ENCODE measurements at regions not wholly inside any gene's neighbourhood (a gene's known extent, or its start where the extent isn't known, plus 50 kb on each side); places are given as distances from the start of the nearest gene placed in this dataset.
"Not testable (repeated sequence)": the region's sequence is repeated elsewhere in the genome, so short reads cannot be mapped to it uniquely, and the experiment has no call there.

DNA sequence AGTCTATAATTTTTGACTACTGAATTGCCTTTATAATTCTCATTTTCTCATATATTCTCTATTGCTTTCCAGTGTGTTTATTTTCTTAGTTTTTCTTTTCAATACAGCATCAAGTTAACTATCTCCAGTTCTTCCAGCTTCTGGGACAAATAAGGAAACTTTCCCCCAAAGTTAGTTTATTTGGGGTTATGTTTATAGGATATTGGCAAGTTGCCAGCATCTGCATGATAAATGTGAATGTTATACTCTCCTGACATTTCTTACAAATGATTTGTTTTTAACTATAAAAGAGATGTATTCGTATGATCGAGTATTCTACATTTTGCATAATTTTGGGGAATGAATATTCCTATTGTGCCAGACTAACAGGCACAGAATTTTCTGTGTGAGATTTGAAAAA lies 140.6 kb upstream of the KCNJ3 start:
- no peak overlapping the region for H3K27ac Mint-ChIP-seq
- DNase-seq: no peak
- TF ChIP-seq, protein P1, sequence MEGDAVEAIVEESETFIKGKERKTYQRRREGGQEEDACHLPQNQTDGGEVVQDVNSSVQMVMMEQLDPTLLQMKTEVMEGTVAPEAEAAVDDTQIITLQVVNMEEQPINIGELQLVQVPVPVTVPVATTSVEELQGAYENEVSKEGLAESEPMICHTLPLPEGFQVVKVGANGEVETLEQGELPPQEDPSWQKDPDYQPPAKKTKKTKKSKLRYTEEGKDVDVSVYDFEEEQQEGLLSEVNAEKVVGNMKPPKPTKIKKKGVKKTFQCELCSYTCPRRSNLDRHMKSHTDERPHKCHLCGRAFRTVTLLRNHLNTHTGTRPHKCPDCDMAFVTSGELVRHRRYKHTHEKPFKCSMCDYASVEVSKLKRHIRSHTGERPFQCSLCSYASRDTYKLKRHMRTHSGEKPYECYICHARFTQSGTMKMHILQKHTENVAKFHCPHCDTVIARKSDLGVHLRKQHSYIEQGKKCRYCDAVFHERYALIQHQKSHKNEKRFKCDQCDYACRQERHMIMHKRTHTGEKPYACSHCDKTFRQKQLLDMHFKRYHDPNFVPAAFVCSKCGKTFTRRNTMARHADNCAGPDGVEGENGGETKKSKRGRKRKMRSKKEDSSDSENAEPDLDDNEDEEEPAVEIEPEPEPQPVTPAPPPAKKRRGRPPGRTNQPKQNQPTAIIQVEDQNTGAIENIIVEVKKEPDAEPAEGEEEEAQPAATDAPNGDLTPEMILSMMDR (IDR thresholded peaks at IDR 0.05): no peak
- peaks cover 10% of the 10 kb centered on the region for H3K9me3 Mint-ChIP-seq
- H3K27me3 Mint-ChIP-seq (ENCODE audit: insufficient read depth): no peaks in the 10 kb centered on the region
- H3K36me3 Mint-ChIP-seq (ENCODE audit: low read depth): no peaks in the 10 kb centered on the region
- H3K4me3 Mint-ChIP-seq: no peak overlapping the region
- H3K4me1 Mint-ChIP-seq (ENCODE audit: low read depth): no peaks in the 10 kb centered on the region

DNA sequence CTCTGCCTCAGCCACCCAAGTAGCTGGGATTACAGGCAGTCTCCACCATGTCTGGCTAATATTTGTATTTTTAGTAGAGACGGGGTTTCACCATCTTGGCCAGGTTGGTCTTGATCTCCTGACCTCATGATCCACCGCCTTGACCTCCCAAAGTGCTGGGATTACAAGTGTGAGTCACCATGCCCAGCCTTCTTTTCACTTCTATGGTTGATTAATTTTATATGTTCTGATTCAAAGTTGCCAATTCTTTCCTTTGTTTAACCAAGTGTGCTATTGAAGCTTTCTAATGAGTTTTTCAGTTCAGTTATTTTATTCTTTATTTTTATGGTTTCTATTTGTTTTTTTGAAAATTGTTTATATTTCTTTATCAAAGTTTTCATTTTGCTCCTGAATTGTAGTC lies 133.1 kb upstream of the KCNJ3 start:
- Mint-ChIP-seq H3K4me1 (ENCODE audit: low read depth) (no peaks in the 10 kb centered on the region), H3K4me3 (no peak overlapping the region), H3K36me3 (ENCODE audit: low read depth) (no peaks in the 10 kb centered on the region), H3K9me3 (peaks cover 42% of the 10 kb centered on the region), H3K27me3 (ENCODE audit: insufficient read depth) (no peaks in the 10 kb centered on the region), H3K27ac (no peak overlapping the region)
- no peak for DNase-seq
- TF ChIP-seq, protein P1 (IDR thresholded peaks at IDR 0.05): no peak

DNA sequence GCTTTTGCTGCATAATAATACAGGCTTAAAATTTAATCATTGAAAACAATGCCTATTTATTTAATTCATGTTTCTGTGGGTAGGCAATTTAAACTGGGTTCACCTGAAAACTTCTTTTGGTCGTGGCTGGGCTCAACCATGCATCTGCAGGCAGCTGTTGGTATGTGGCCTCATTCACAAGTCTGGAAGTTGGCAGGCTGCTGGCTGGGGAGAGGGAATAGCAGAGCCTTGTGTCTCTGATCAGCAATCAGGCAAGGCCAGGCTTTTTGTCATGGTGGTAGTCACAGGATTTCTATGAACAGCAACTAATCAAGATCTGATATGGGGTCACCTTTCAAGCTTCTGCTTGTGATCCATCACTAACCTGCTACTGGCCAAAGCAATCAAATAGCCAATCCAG lies 130.1 kb upstream of the KCNJ3 start:
- TF ChIP-seq, protein P1 (IDR thresholded peaks at IDR 0.05): no peak
- Mint-ChIP-seq H3K4me1 (ENCODE audit: low read depth) (no peaks in the 10 kb centered on the region), H3K27ac (no peak overlapping the region), H3K27me3 (ENCODE audit: insufficient read depth) (no peaks in the 10 kb centered on the region), H3K36me3 (ENCODE audit: low read depth) (no peaks in the 10 kb centered on the region), H3K9me3 (peaks cover 47% of the 10 kb centered on the region), H3K4me3 (no peak overlapping the region)
- no peak for DNase-seq

DNA sequence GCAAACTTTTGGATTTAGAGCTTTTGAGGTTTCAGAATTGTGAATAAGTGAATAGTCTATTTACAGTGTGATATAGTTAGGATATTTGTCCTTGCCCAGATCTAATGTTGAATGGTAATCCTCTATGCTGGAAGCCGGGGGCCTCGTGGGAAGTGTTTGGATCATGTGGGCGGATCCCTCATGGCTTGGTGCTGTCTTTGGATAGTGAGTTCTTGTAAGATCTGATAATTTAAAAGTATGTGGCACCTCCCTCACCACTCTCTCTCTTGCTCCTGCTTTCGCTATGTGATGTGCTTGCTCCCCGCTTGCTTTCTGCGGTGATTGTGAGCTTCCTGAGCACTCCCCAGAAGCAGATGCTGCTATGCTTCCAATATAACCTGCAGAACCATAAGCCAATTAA lies 128.0 kb upstream of the KCNJ3 start:
- TF ChIP-seq, protein P1 (IDR thresholded peaks at IDR 0.05): no peak
- Mint-ChIP-seq H3K36me3 (ENCODE audit: low read depth) (no peaks in the 10 kb centered on the region), H3K4me3 (no peak overlapping the region), H3K4me1 (ENCODE audit: low read depth) (no peaks in the 10 kb centered on the region), H3K27me3 (ENCODE audit: insufficient read depth) (no peaks in the 10 kb centered on the region), H3K27ac (no peak overlapping the region), H3K9me3 (peaks cover 34% of the 10 kb centered on the region)
- no peak for DNase-seq

DNA sequence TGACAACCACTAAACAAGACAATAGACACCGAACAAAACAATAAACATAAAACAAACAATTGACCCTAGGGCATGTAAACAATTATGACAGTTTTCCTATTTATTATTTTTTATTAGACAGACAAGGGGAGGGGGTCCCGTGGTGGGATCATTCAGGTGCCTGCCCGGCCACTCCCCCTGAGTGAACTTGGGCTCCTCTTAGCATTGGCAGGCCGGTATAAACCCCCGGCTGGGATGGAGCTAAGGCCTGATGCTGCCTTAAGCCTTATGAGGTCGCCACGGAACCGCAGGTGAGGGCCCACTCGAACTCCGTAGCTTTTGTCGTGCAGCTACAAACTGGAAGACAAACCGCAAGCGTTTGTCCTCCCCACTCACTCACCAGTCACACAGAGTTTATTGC lies 121.8 kb upstream of the KCNJ3 start:
- peaks cover 36% of the 10 kb centered on the region for H3K9me3 Mint-ChIP-seq
- not testable (repeated sequence) for H3K27me3 Mint-ChIP-seq (ENCODE audit: insufficient read depth); H3K36me3 Mint-ChIP-seq (ENCODE audit: low read depth); H3K4me1 Mint-ChIP-seq (ENCODE audit: low read depth); DNase-seq; H3K27ac Mint-ChIP-seq; H3K4me3 Mint-ChIP-seq

DNA sequence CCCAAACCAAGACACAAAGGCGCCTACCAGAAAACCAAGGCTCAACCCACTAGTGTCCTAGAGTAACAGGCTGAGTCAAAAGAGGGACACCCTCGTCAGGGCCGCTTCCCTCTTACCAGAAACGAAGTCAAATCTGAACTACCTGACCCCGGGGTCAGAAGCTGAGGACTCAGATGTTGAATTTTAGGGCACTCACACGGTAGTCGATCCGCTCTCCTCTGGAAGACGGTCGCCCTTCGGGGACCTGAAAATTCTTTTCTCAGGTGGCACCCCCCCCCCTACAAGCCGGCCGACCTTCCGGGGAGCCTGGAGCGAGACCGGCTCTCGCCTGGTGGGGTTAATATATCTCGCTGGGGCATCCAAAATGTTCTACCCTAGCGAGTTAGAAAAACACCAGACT lies 121.1 kb upstream of the KCNJ3 start:
- TF ChIP-seq, protein P1 (IDR thresholded peaks at IDR 0.05): no peak
- no peak overlapping the region for H3K4me3 Mint-ChIP-seq
- H3K9me3 Mint-ChIP-seq: peaks cover 36% of the 10 kb centered on the region
- H3K36me3 Mint-ChIP-seq (ENCODE audit: low read depth): no peaks in the 10 kb centered on the region
- DNase-seq: no peak
- no peak overlapping the region for H3K27ac Mint-ChIP-seq
- H3K4me1 Mint-ChIP-seq (ENCODE audit: low read depth): no peaks in the 10 kb centered on the region
- no peaks in the 10 kb centered on the region for H3K27me3 Mint-ChIP-seq (ENCODE audit: insufficient read depth)

Data from HFFc6 (cell line).